ENCODE measurements at regions not wholly inside any gene's neighbourhood (a gene's known extent, or its start where the extent isn't known, plus 50 kb on each side); places are given as distances from the start of the nearest gene placed in this dataset.
"Not testable (repeated sequence)": the region's sequence is repeated elsewhere in the genome, so short reads cannot be mapped to it uniquely, and the experiment has no call there.

DNA sequence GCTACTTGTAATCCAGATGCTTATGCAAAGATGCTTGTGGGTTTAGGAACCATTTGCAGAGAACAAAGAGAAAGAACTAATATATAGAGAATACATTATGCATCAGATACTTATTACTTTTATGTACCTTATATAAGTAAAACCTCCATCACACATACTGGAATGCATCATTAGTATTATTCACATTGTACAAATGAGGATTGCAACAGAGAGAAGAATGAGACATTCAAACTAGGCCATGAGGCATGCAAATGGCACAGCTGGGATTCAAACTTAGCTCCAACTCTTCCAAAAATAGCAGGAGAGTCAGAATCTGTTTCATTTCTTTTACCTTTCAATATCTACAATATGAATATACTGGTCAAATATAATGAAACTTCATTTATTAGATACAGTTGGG is 1001.4 kb upstream of the ADAMTS5 start:
- H3K4ac ChIP-seq (ENCODE audit: low read depth, low read length); H3K4me1 ChIP-seq (ENCODE audit: control insufficient read depth in 1 of 2, insufficient read depth in 2 of 2, low read length in 2 of 2); H2BK120ac ChIP-seq (ENCODE audit: insufficient read depth, low read length, poor library complexity); H2BK5ac ChIP-seq (ENCODE audit: low read depth, low read length, poor library complexity); H2BK12ac ChIP-seq (ENCODE audit: low read length); H3K18ac ChIP-seq (ENCODE audit: low read length); H3K79me1 ChIP-seq (ENCODE audit: low read length); H4K8ac ChIP-seq (ENCODE audit: low read depth, low read length); H4K91ac ChIP-seq (ENCODE audit: low read depth, low read length); H4K12ac ChIP-seq (ENCODE audit: low read depth, low read length); H3K27ac ChIP-seq (ENCODE audit: low read depth, low read length); H3K79me2 ChIP-seq (ENCODE audit: control insufficient read depth, insufficient read depth, low read length, poor library complexity); H2AFZ ChIP-seq (ENCODE audit: insufficient read depth, low read length, poor library complexity); H3K4me3 ChIP-seq (ENCODE audit: low read depth, low read length); H3K4me2 ChIP-seq (ENCODE audit: low read length); H2AK5ac ChIP-seq (ENCODE audit: low read length); H3K36me3 ChIP-seq (ENCODE audit: control insufficient read depth in 1 of 2, insufficient read depth in 2 of 2, low read length in 2 of 2); H3K9me3 ChIP-seq (ENCODE audit: insufficient read depth, low read depth, low read length); H3K27me3 ChIP-seq (ENCODE audit: insufficient read depth, low read length); H3K23ac ChIP-seq (ENCODE audit: low read length); H3K9ac ChIP-seq (ENCODE audit: low read length); DNase-seq; H3K14ac ChIP-seq (ENCODE audit: low read length): not testable (repeated sequence)

GRCh38 chr21:27954543-27955165 is 987.8 kb upstream of the ADAMTS5 start:
- no peak overlapping the region for H4K12ac ChIP-seq (ENCODE audit: low read depth, low read length)
- no peak overlapping the region for H3K27ac ChIP-seq (ENCODE audit: low read depth, low read length)
- H2BK5ac ChIP-seq (ENCODE audit: low read depth, low read length, poor library complexity) = no peak overlapping the region
- H3K14ac ChIP-seq (ENCODE audit: low read length) = no peak overlapping the region
- H3K9ac ChIP-seq (ENCODE audit: low read length) = no peak overlapping the region
- no peak overlapping the region for H4K91ac ChIP-seq (ENCODE audit: low read depth, low read length)
- H3K36me3 ChIP-seq (ENCODE audit: control insufficient read depth in 1 of 2, insufficient read depth in 2 of 2, low read length in 2 of 2) = no peaks in the 10 kb centered on the region
- no peaks in the 10 kb centered on the region for H3K79me1 ChIP-seq (ENCODE audit: low read length)
- H3K4me1 ChIP-seq (ENCODE audit: control insufficient read depth in 1 of 2, insufficient read depth in 2 of 2, low read length in 2 of 2) = no peaks in the 10 kb centered on the region
- H2BK12ac ChIP-seq (ENCODE audit: low read length) = no peak overlapping the region
- no peak overlapping the region for H3K4ac ChIP-seq (ENCODE audit: low read depth, low read length)
- H3K27me3 ChIP-seq (ENCODE audit: insufficient read depth, low read length) = no peaks in the 10 kb centered on the region
- H3K4me3 ChIP-seq (ENCODE audit: low read depth, low read length) = no peak overlapping the region
- no peak overlapping the region for H4K8ac ChIP-seq (ENCODE audit: low read depth, low read length)
- H3K18ac ChIP-seq (ENCODE audit: low read length) = no peak overlapping the region
- H3K4me2 ChIP-seq (ENCODE audit: low read length) = no peak overlapping the region
- no peak overlapping the region for H3K23ac ChIP-seq (ENCODE audit: low read length)
- WGBS (ENCODE audit: extremely low coverage, insufficient coverage, insufficient read length) = no CpG with 5 or more reads among the region's 3 CpGs
- no peak for DNase-seq
- H2AK5ac ChIP-seq (ENCODE audit: low read length) = no peak overlapping the region
- H3K79me2 ChIP-seq (ENCODE audit: control insufficient read depth, insufficient read depth, low read length, poor library complexity) = no peaks in the 10 kb centered on the region
- H2BK120ac ChIP-seq (ENCODE audit: insufficient read depth, low read length, poor library complexity) = no peak overlapping the region
- no peaks in the 10 kb centered on the region for H3K9me3 ChIP-seq (ENCODE audit: insufficient read depth, low read depth, low read length)
- no peak overlapping the region for H2AFZ ChIP-seq (ENCODE audit: insufficient read depth, low read length, poor library complexity)

DNA sequence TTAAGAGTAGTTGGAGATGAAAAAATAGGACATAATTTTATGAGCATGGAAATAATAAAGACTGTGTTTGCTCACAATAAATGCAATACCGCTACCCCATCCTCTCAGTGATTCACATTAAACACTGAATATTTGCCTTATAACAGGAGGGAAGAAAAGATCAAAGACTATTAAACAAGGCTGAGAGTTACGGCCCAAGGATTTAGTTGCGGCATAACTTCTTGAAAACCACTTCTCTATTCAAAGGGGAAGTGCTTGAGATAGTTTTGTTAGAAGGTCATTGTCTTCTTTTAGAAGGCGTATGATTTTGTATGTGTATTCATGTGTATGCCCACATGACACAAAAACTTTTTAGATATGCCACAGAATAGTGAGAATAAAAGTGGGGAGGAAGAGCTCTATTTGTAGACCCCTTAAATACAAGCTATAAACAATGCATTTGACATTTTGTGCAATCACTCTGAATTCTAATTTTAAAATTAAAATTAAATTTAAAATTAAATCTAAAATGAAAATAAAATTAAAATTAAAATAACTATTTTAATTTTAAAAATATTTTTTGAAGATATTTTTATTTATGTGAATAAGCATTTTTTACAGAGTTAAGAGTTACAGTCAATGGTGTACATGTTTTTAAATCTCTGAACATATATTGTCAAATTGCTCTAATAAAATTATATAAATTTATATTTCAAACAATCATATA is 986.6 kb upstream of the ADAMTS5 start:
- H3K4me2 ChIP-seq (ENCODE audit: low read length) = no peak overlapping the region
- no peak for DNase-seq
- no peak overlapping the region for H3K4me3 ChIP-seq (ENCODE audit: low read depth, low read length)
- no peak overlapping the region for H3K14ac ChIP-seq (ENCODE audit: low read length)
- no peak overlapping the region for H2AFZ ChIP-seq (ENCODE audit: insufficient read depth, low read length, poor library complexity)
- no peak overlapping the region for H3K4ac ChIP-seq (ENCODE audit: low read depth, low read length)
- no peaks in the 10 kb centered on the region for H3K36me3 ChIP-seq (ENCODE audit: control insufficient read depth in 1 of 2, insufficient read depth in 2 of 2, low read length in 2 of 2)
- no peak overlapping the region for H4K91ac ChIP-seq (ENCODE audit: low read depth, low read length)
- H3K27me3 ChIP-seq (ENCODE audit: insufficient read depth, low read length) = no peaks in the 10 kb centered on the region
- H3K4me1 ChIP-seq (ENCODE audit: control insufficient read depth in 1 of 2, insufficient read depth in 2 of 2, low read length in 2 of 2) = no peaks in the 10 kb centered on the region
- no CpG with 5 or more reads among the region's 4 CpGs for WGBS (ENCODE audit: extremely low coverage, insufficient coverage, insufficient read length)
- H3K18ac ChIP-seq (ENCODE audit: low read length) = no peak overlapping the region
- H4K8ac ChIP-seq (ENCODE audit: low read depth, low read length) = no peak overlapping the region
- no peak overlapping the region for H2BK120ac ChIP-seq (ENCODE audit: insufficient read depth, low read length, poor library complexity)
- no peak overlapping the region for H3K23ac ChIP-seq (ENCODE audit: low read length)
- no peak overlapping the region for H2AK5ac ChIP-seq (ENCODE audit: low read length)
- no peak overlapping the region for H3K27ac ChIP-seq (ENCODE audit: low read depth, low read length)
- H3K79me1 ChIP-seq (ENCODE audit: low read length) = no peaks in the 10 kb centered on the region
- H2BK12ac ChIP-seq (ENCODE audit: low read length) = no peak overlapping the region
- H3K9ac ChIP-seq (ENCODE audit: low read length) = no peak overlapping the region
- H3K79me2 ChIP-seq (ENCODE audit: control insufficient read depth, insufficient read depth, low read length, poor library complexity) = no peaks in the 10 kb centered on the region
- H3K9me3 ChIP-seq (ENCODE audit: insufficient read depth, low read depth, low read length) = no peaks in the 10 kb centered on the region
- H2BK5ac ChIP-seq (ENCODE audit: low read depth, low read length, poor library complexity) = no peak overlapping the region
- no peak overlapping the region for H4K12ac ChIP-seq (ENCODE audit: low read depth, low read length)

- H3K4me2 ChIP-seq (ENCODE audit: low read length); H4K12ac ChIP-seq (ENCODE audit: low read depth, low read length); H3K36me3 ChIP-seq (ENCODE audit: control insufficient read depth in 1 of 2, insufficient read depth in 2 of 2, low read length in 2 of 2); H3K4me3 ChIP-seq (ENCODE audit: low read depth, low read length); H3K9me3 ChIP-seq (ENCODE audit: insufficient read depth, low read depth, low read length); H3K18ac ChIP-seq (ENCODE audit: low read length); H4K8ac ChIP-seq (ENCODE audit: low read depth, low read length); H2BK120ac ChIP-seq (ENCODE audit: insufficient read depth, low read length, poor library complexity); H3K4me1 ChIP-seq (ENCODE audit: control insufficient read depth in 1 of 2, insufficient read depth in 2 of 2, low read length in 2 of 2); H3K27ac ChIP-seq (ENCODE audit: low read depth, low read length); H2AFZ ChIP-seq (ENCODE audit: insufficient read depth, low read length, poor library complexity); H2BK12ac ChIP-seq (ENCODE audit: low read length); H3K27me3 ChIP-seq (ENCODE audit: insufficient read depth, low read length); H3K14ac ChIP-seq (ENCODE audit: low read length); DNase-seq; H2AK5ac ChIP-seq (ENCODE audit: low read length); H3K23ac ChIP-seq (ENCODE audit: low read length); H3K4ac ChIP-seq (ENCODE audit: low read depth, low read length); H3K79me2 ChIP-seq (ENCODE audit: control insufficient read depth, insufficient read depth, low read length, poor library complexity); H3K9ac ChIP-seq (ENCODE audit: low read length); H2BK5ac ChIP-seq (ENCODE audit: low read depth, low read length, poor library complexity); H4K91ac ChIP-seq (ENCODE audit: low read depth, low read length); H3K79me1 ChIP-seq (ENCODE audit: low read length): not testable (repeated sequence)
- no CpG with 5 or more reads among the region's 5 CpGs for WGBS (ENCODE audit: extremely low coverage, insufficient coverage, insufficient read length)
Measured at GRCh38 chr21:27949093-27949492, 982.2 kb upstream of the ADAMTS5 start.
